ENCODE measurements at regions not wholly inside any gene's neighbourhood (a gene's known extent, or its start where the extent isn't known, plus 50 kb on each side); places are given as distances from the start of the nearest gene placed in this dataset.
"Not testable (repeated sequence)": the region's sequence is repeated elsewhere in the genome, so short reads cannot be mapped to it uniquely, and the experiment has no call there.

DNA sequence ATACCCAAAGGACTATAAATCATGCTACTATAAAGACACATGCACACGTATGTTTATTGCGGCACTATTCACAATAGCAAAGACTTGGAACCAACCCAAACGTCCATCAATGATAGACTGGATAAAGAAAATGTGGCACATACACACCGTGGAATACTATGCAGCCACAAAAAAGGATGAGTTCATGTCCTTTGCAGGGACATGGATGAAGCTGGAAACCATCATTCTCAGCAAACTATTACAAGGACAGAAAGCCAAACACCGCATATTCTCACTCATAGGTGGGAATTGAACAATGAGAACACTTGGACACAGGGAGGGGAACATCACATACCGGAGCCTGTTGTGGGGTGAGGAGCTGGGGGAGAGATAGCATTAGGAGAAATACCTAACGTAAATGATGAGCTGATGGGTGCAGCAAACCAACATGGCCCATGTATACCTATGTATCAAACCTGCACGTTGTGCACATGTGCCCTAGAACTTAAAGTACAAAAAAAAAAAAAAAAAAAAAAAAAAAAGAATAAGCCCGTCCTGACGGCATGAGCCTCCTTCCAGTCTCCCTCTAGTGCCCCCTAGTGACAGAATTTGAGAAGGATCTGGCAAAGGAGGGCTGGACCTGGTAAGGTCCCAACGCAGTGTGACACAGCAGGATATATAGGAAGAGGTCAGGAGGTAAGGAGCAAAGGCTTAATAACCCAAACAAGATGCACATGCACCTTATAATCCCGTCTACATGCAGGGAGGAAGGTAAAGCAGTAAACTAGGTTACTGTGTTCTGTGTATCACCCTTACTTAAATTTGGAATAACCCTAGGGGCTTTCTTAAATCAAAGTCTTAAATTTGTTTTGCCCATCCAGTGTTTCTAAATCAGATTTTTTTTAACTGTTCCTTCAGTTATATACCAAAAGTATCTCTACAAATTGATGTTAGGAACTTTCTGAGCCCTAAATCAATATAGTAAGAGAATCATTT lies 214.8 kb downstream of the UNC5CL start:
- H3K27ac Mint-ChIP-seq (ENCODE audit: unreplicated experiment); H3K79me2 ChIP-seq (ENCODE audit: insufficient read depth, low read length); H3K4me1 Mint-ChIP-seq (ENCODE audit: low read depth, unreplicated experiment); H3K36me3 ChIP-seq (ENCODE audit: insufficient read depth, low read length); H3K4me1 ChIP-seq (ENCODE audit: insufficient read depth, low read length); H3K4me3 ChIP-seq (ENCODE audit: insufficient read depth, low read depth, low read length); H3K9me3 ChIP-seq (ENCODE audit: insufficient read depth, low read depth, low read length); H3K4me2 ChIP-seq (ENCODE audit: low read length); FAIRE-seq; H3K9ac ChIP-seq (ENCODE audit: low read length); H3K27ac ChIP-seq (ENCODE audit: low read depth, low read length); H4K20me1 ChIP-seq (ENCODE audit: insufficient read depth, low read length); H3K27me3 ChIP-seq (ENCODE audit: insufficient read depth, low read length); H3K9me3 Mint-ChIP-seq (ENCODE audit: unreplicated experiment); DNase-seq (ENCODE audit: low read depth); H3K4me3 Mint-ChIP-seq (ENCODE audit: unreplicated experiment); H2AFZ ChIP-seq (ENCODE audit: low read depth, low read length); H3K36me3 Mint-ChIP-seq (ENCODE audit: low read depth, unreplicated experiment): not testable (repeated sequence)
- TF ChIP-seq, protein P1, sequence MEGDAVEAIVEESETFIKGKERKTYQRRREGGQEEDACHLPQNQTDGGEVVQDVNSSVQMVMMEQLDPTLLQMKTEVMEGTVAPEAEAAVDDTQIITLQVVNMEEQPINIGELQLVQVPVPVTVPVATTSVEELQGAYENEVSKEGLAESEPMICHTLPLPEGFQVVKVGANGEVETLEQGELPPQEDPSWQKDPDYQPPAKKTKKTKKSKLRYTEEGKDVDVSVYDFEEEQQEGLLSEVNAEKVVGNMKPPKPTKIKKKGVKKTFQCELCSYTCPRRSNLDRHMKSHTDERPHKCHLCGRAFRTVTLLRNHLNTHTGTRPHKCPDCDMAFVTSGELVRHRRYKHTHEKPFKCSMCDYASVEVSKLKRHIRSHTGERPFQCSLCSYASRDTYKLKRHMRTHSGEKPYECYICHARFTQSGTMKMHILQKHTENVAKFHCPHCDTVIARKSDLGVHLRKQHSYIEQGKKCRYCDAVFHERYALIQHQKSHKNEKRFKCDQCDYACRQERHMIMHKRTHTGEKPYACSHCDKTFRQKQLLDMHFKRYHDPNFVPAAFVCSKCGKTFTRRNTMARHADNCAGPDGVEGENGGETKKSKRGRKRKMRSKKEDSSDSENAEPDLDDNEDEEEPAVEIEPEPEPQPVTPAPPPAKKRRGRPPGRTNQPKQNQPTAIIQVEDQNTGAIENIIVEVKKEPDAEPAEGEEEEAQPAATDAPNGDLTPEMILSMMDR (IDR thresholded peaks at IDR 0.05; ENCODE audit: insufficient read depth, low read depth, low read length): peak; percentile 58
- peaks cover 17% of the 10 kb centered on the region for H3K27me3 Mint-ChIP-seq (ENCODE audit: low read depth, unreplicated experiment)

DNA sequence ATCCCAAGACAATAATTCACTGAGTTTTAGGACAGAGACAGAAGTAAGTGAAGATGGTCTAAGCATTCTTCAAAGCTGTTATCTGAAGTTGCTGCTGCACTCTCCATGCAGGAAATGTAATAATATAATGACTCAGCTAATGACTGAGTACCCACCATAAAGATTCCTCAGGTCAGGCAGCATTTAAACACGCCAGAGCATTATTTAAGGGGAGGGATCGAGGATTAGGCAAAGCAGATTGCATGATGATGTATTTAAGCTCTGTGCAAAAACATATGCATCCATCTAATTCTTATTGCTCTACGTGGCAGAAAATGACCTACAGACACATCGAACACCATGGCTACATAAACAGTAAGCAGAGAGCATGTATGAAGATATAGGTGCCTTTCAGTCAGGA lies 216.4 kb downstream of the UNC5CL start:
- Mint-ChIP-seq H3K27me3 (ENCODE audit: low read depth, unreplicated experiment) (peaks cover 21% of the 10 kb centered on the region), H3K27ac (ENCODE audit: unreplicated experiment) (no peak overlapping the region), H3K4me3 (ENCODE audit: unreplicated experiment) (no peak overlapping the region), H3K36me3 (ENCODE audit: low read depth, unreplicated experiment) (no peaks in the 10 kb centered on the region), H3K9me3 (ENCODE audit: unreplicated experiment) (no peaks in the 10 kb centered on the region), H3K4me1 (ENCODE audit: low read depth, unreplicated experiment) (peaks cover 8% of the 10 kb centered on the region)
- no peaks in the 10 kb centered on the region for H3K27me3 ChIP-seq (ENCODE audit: insufficient read depth, low read length)
- peak; percentile 20 for FAIRE-seq
- no peaks in the 10 kb centered on the region for H3K9me3 ChIP-seq (ENCODE audit: insufficient read depth, low read depth, low read length)
- H3K4me3 ChIP-seq (ENCODE audit: insufficient read depth, low read depth, low read length): no peak overlapping the region
- H3K9ac ChIP-seq (ENCODE audit: low read length): no peak overlapping the region
- no peaks in the 10 kb centered on the region for H3K4me1 ChIP-seq (ENCODE audit: insufficient read depth, low read length)
- no peak overlapping the region for H2AFZ ChIP-seq (ENCODE audit: low read depth, low read length)
- H3K4me2 ChIP-seq (ENCODE audit: low read length): no peak overlapping the region
- no peak overlapping the region for H3K27ac ChIP-seq (ENCODE audit: low read depth, low read length)
- TF ChIP-seq EZH2 (IDR thresholded peaks at IDR 0.05; ENCODE audit: insufficient read depth, low read length): no peak
- TF ChIP-seq, protein P1 (IDR thresholded peaks at IDR 0.05; ENCODE audit: insufficient read depth, low read depth, low read length): no peak
- DNase-seq (ENCODE audit: low read depth): no peak
- H4K20me1 ChIP-seq (ENCODE audit: insufficient read depth, low read length): no peaks in the 10 kb centered on the region
- H3K36me3 ChIP-seq (ENCODE audit: insufficient read depth, low read length): no peaks in the 10 kb centered on the region
- H3K79me2 ChIP-seq (ENCODE audit: insufficient read depth, low read length): no peaks in the 10 kb centered on the region

All from astrocyte (in vitro differentiated cells and primary cell).